Spleen (tissue), 11 donors: ENCODE measurements at regions not wholly inside any gene's neighbourhood (a gene's known extent, or its start where the extent isn't known, plus 50 kb on each side); places are given as distances from the start of the nearest gene placed in this dataset.

Source experiments
- DNase-seq: peaks from one replicate; pipeline ENCODE4 v3.0.0-alpha.2; 2020
- H3K27ac ChIP-seq, 8 donors: fragments of 200-600 bp; sonication (generic) in 7 of 8; 1 replicate in 4 of 8; 2 replicates in 4 of 8; pipeline versions ENCODE4 v1.5.0 to v1.8.0; 2016 to 2021; ENCODE audit warnings: inconsistent platforms in 4 of 8, mild to moderate bottlenecking in 4 of 8, moderate library complexity in 1 of 8
- H3K27me3 ChIP-seq, 7 donors: fragments of 200-600 bp; sonication (generic) in 6 of 7; replicated peaks in 1 of 7; 1 replicate in 4 of 7; 2 replicates in 3 of 7; pipeline versions ENCODE4 v1.5.0 to v1.8.0; 2016 to 2021; ENCODE audit warnings: inconsistent platforms in 3 of 7, mild to moderate bottlenecking in 1 of 7
- H3K36me3 ChIP-seq, 6 donors: fragments of 200-600 bp; sonication (generic) in 5 of 6; 1 replicate in 4 of 6; 2 replicates in 2 of 6; pipeline versions ENCODE4 v1.5.0 to v1.8.0; 2016 to 2021; ENCODE audit warnings: inconsistent platforms in 2 of 6
- H3K4me1 ChIP-seq, 6 donors: fragments of 200-600 bp; sonication (generic) in 5 of 6; 1 replicate in 3 of 6; 2 replicates in 3 of 6; pipeline versions ENCODE4 v1.5.0 to v1.8.0; 2016 to 2021; ENCODE audit warnings: inconsistent platforms in 3 of 6
- H3K4me3 ChIP-seq, 8 donors: fragments of 200-600 bp; sonication (generic) in 7 of 8; 1 replicate in 4 of 8; 2 replicates in 4 of 8; pipeline versions ENCODE4 v1.5.0 to v1.8.0; 2016 to 2021; ENCODE audit warnings: inconsistent platforms in 4 of 8, mild to moderate bottlenecking in 4 of 8, moderate library complexity in 2 of 8
- H3K9me3 ChIP-seq, 8 donors: fragments of 200-600 bp; sonication (generic) in 7 of 8; 1 replicate in 4 of 8; 2 replicates in 4 of 8; pipeline versions ENCODE4 v1.5.0 to v1.8.0; 2016 to 2021; ENCODE audit warnings: inconsistent platforms in 4 of 8
- CTCF ChIP-seq, 11 experiments: fragments of 200-600 bp in 7 of 11; fragments of 450-650 bp in 4 of 11; sonication (generic) in 4 of 11; IDR thresholded peaks in 8 of 11; conservative IDR thresholded peaks in 3 of 11; 1 replicate in 7 of 11; 2 replicates in 4 of 11; pipeline versions ENCODE4 v1.4.0 to v1.8.0; 2016 to 2021; ENCODE audit warnings: antibody characterized with exemption in 11 of 11, inconsistent platforms in 4 of 11, mild to moderate bottlenecking in 1 of 11
- POLR2A ChIP-seq, 3 donors: fragments of 450-650 bp; IDR thresholded peaks; one replicate each; pipeline ENCODE4 v1.5.1; 2017; ENCODE audit warnings: antibody characterized with exemption in 3 of 3, mild to moderate bottlenecking in 1 of 3
- POLR2AphosphoS5 ChIP-seq, 3 donors: sonication (generic); formaldehyde crosslinking; IDR thresholded peaks; one replicate each; pipeline ENCODE4 v1.5.1; 2017; ENCODE audit warnings: antibody characterized with exemption in 3 of 3
- WGBS, 5 donors: extraction: QIAGEN DNeasy Blood & Tissue Kit in 3 of 5; methylation state at CpG; one replicate each; pipeline versions ENCODE4 v1.1.5 to v1.1.7; 2013 to 2018; 5-methylcytosine and 5-hydroxymethylcytosine counted together
- intact Hi-C: fragments of 100-400 bp; cut with DNase I; formaldehyde crosslinking; loops from one replicate; pipeline ENCODE4 v1.15.0; 2023; ENCODE audit warnings: low total_unique reads
- small RNA-seq, 4 donors: library from RNA; depleted of rRNA; stranded (forward); fragments of <200 nt; gene quantifications; one replicate each; pipeline ENCODE3, GENCODE V24; 2016
- donor health status: healthy with polysubstance abuse.
- donor health status: DM: no; HTN: no; CAD: no; lungs with moderate emphysema.
- donor health status: DM: no; HTN: no; CAD: no.
- donor health status: Bipolar disorder and iron deficiency.
- donor health status: healthy.
- donor health status: DM: no; HTN: no; CAD: no.
- donor health status: DM: yes; HTN: yes; CAD: no.

DNA sequence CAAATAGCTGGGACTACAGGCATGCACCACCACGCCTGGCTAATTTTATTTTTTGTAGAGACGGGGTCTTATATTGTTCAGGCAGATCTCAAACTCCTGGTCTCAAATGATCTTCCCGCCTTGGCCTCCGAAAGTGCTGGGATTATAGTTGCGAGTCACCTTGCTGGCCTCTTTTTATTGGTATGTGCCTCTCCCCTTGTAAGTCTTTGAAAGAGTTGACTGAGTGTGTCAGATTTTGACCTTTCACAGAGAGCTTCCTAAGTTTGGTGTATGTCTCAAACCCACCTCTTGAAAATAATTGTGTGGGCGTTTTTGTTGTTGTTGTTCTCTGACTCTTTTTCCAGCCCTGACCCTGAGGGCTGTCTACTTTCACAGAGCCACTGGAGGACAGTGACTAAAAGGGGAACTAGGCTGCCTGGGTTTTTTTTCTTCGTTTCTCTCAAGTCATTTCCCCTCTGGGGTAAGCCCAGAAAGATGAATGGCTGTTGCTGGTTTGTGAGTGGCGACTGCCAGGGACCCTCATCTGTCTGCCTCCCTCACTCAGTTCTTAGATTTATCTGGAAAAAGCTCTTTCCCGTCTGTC lies 262.8 kb downstream of the ZEB1 start:
- TF ChIP-seq CTCF (IDR thresholded peaks at IDR 0.05 in 8 of 11, conservative IDR thresholded peaks at IDR 0.05 in 3 of 11), result no peak
- TF ChIP-seq POLR2A (IDR thresholded peaks at IDR 0.05), result no peak
- no peak for TF ChIP-seq POLR2AphosphoS5 (IDR thresholded peaks at IDR 0.05)
- Histone ChIP-seq H3K36me3 (no peaks in the 10 kb centered on the region), H3K4me1 (peaks cover 12 to 50% (median 31%) of the 10 kb centered on the region in 6 donors), H3K9me3 (peaks cover 0 to 10% (median 7%) of the 10 kb centered on the region in 8 donors), H3K4me3 (peak overlapping the region in 1 of 8 donors; percentile 28), H3K27ac (peak overlapping the region; percentile 0 to 83 (median 54)), H3K27me3 (no peaks in the 10 kb centered on the region)
- DNase-seq, result no peak
- 47 to 54% (median 54%) methylated on average over 9 of the region's 9 CpGs for WGBS, 5 donors
- intact Hi-C loops, result no loop called here

GRCh38 chr10:31580646-31581045 lies 261.6 kb downstream of the ZEB1 start:
- WGBS, 5 donors, result 62 to 86% (median 70%) methylated on average over 5 of the region's 5 CpGs
- TF ChIP-seq POLR2AphosphoS5 (IDR thresholded peaks at IDR 0.05) (peak in 2 of 3 donors; percentile 35 to 42), POLR2A (IDR thresholded peaks at IDR 0.05) (no peak)
- peak overlapping the region in 3 of 8 donors; percentile 12 to 83 (median 19) for H3K27ac ChIP-seq

More at GRCh38 chr10:31580646-31581045, 261.6 kb downstream of the ZEB1 start:
- H3K9me3 ChIP-seq, result peaks cover 0 to 11% (median 7%) of the 10 kb centered on the region in 8 donors
- peak; percentile 72 for DNase-seq
- H3K27me3 ChIP-seq, result no peaks in the 10 kb centered on the region
- no peak overlapping the region for H3K4me3 ChIP-seq
- no peaks in the 10 kb centered on the region for H3K36me3 ChIP-seq
- intact Hi-C loops, result no loop called here
- peaks cover 12 to 46% (median 31%) of the 10 kb centered on the region in 6 donors for H3K4me1 ChIP-seq

Small RNAs in the stretch of these regions (small RNA-seq; reads per million reads assigned to genes)
- 0 reads per million in 4 donors for gene AL161935.2
